ENCODE measurements at regions not wholly inside any gene's neighbourhood (a gene's known extent, or its start where the extent isn't known, plus 50 kb on each side); places are given as distances from the start of the nearest gene placed in this dataset.

- Histone ChIP-seq H2AFZ (ENCODE audit: low read depth, low read length) (no peak overlapping the region), H3F3A (ENCODE audit: insufficient read depth, low read length, poor library complexity, severe bottlenecking) (no peaks in the 10 kb centered on the region), H3K4me2 (ENCODE audit: low read length) (no peak overlapping the region), H3K9ac (ENCODE audit: low read length) (no peak overlapping the region), H3K36me3 (ENCODE audit: insufficient read depth, low read length) (no peaks in the 10 kb centered on the region), H3K9me3 (ENCODE audit: low read length) (no peaks in the 10 kb centered on the region), H3K27me3 (ENCODE audit: insufficient read depth, low read depth, low read length) (no peaks in the 10 kb centered on the region), H3K4me3 (ENCODE audit: low read length) (no peak overlapping the region), H3K9me2 (ENCODE audit: insufficient read depth, low read length) (no peaks in the 10 kb centered on the region), H3K27ac (ENCODE audit: low read length) (no peak overlapping the region), H4K20me1 (ENCODE audit: insufficient read depth) (no peaks in the 10 kb centered on the region), H3K79me2 (replicated peaks; ENCODE audit: insufficient read depth, low read length) (no peaks in the 10 kb centered on the region)
- TF ChIP-seq EZH2 (IDR thresholded peaks at IDR 0.05; ENCODE audit: borderline replicate concordance, insufficient read depth, low read length, poor library complexity, severe bottlenecking), result no peak
- TF ChIP-seq EP300 (conservative IDR thresholded peaks at IDR 0.05; ENCODE audit: poor library complexity, severe bottlenecking), result no peak
- TF ChIP-seq REST (IDR thresholded peaks at IDR 0.05; ENCODE audit: borderline replicate concordance), result no peak
- no peak for TF ChIP-seq POLR2AphosphoS5 (IDR thresholded peaks at IDR 0.05)
- no peak for TF ChIP-seq TAF1 (IDR thresholded peaks at IDR 0.05; ENCODE audit: low read depth)
- TF ChIP-seq MXI1 (conservative IDR thresholded peaks at IDR 0.05; ENCODE audit: poor library complexity, severe bottlenecking), result no peak
- TF ChIP-seq SMC3 (conservative IDR thresholded peaks at IDR 0.05; ENCODE audit: poor library complexity), result no peak
- TF ChIP-seq CTCF (IDR thresholded peaks at IDR 0.05; ENCODE audit: poor library complexity, severe bottlenecking), result no peak
- TF ChIP-seq RAD21 (conservative IDR thresholded peaks at IDR 0.05), result no peak
Observed at GRCh38 chr3:15958692-15959433, 161.1 kb upstream of the ANKRD28 start.

GRCh38 chr3:15959434-15959811 lies 161.6 kb upstream of the ANKRD28 start:
- H3K9me2 ChIP-seq (ENCODE audit: insufficient read depth, low read length), result no peaks in the 10 kb centered on the region
- no peak overlapping the region for H3K4me2 ChIP-seq (ENCODE audit: low read length)
- no peak overlapping the region for H3K9ac ChIP-seq (ENCODE audit: low read length)
- no peaks in the 10 kb centered on the region for H3K9me3 ChIP-seq (ENCODE audit: low read length)
- no peaks in the 10 kb centered on the region for H3K79me2 ChIP-seq (replicated peaks; ENCODE audit: insufficient read depth, low read length)
- no peak overlapping the region for H3K4me3 ChIP-seq (ENCODE audit: low read length)
- H3K27ac ChIP-seq (ENCODE audit: low read length), result no peak overlapping the region
- no peaks in the 10 kb centered on the region for H4K20me1 ChIP-seq (ENCODE audit: insufficient read depth)
- TF ChIP-seq EP300 (conservative IDR thresholded peaks at IDR 0.05; ENCODE audit: poor library complexity, severe bottlenecking) (no peak), TAF1 (IDR thresholded peaks at IDR 0.05; ENCODE audit: low read depth) (no peak), CTCF (IDR thresholded peaks at IDR 0.05; ENCODE audit: poor library complexity, severe bottlenecking) (no peak), EZH2 (IDR thresholded peaks at IDR 0.05; ENCODE audit: borderline replicate concordance, insufficient read depth, low read length, poor library complexity, severe bottlenecking) (no peak), POLR2AphosphoS5 (IDR thresholded peaks at IDR 0.05) (no peak), MXI1 (conservative IDR thresholded peaks at IDR 0.05; ENCODE audit: poor library complexity, severe bottlenecking) (no peak), SMC3 (conservative IDR thresholded peaks at IDR 0.05; ENCODE audit: poor library complexity) (no peak), REST (IDR thresholded peaks at IDR 0.05; ENCODE audit: borderline replicate concordance) (no peak), RAD21 (conservative IDR thresholded peaks at IDR 0.05) (no peak)
- H3K27me3 ChIP-seq (ENCODE audit: insufficient read depth, low read depth, low read length), result no peaks in the 10 kb centered on the region
- H3K36me3 ChIP-seq (ENCODE audit: insufficient read depth, low read length), result no peaks in the 10 kb centered on the region
- no peaks in the 10 kb centered on the region for H3F3A ChIP-seq (ENCODE audit: insufficient read depth, low read length, poor library complexity, severe bottlenecking)
- no peak overlapping the region for H2AFZ ChIP-seq (ENCODE audit: low read depth, low read length)
